Liver (tissue), 8 donors: ENCODE measurements at regions not wholly inside any gene's neighbourhood (a gene's known extent, or its start where the extent isn't known, plus 50 kb on each side); places are given as distances from the start of the nearest gene placed in this dataset.

Experiments
- DNase-seq: peaks from one replicate; pipeline ENCODE4 v3.0.0-alpha.2; 2017; ENCODE audit warnings: low spot score
- H3K27ac ChIP-seq, 2 donors: one replicate each; pipeline ENCODE4 v1.7.0; 2013; ENCODE audit warnings: inconsistent platforms in 2 of 2, low read length in 2 of 2, control low read depth in 1 of 2, low read depth in 1 of 2, mild to moderate bottlenecking in 1 of 2
- H3K27me3 ChIP-seq, 4 donors: one replicate each; pipeline versions ENCODE4 v1.6.1 to v1.7.0; 2013; ENCODE audit warnings: low read length in 3 of 4, inconsistent platforms in 1 of 4, mild to moderate bottlenecking in 1 of 4, moderate library complexity in 1 of 4; ENCODE audit not compliant: control insufficient read depth in 4 of 4, insufficient read depth in 4 of 4
- H3K36me3 ChIP-seq, 4 donors: one replicate each; pipeline versions ENCODE4 v1.6.1 to v1.7.0; 2013; ENCODE audit warnings: low read length in 3 of 4, mild to moderate bottlenecking in 3 of 4, low read depth in 1 of 4, moderate library complexity in 1 of 4; ENCODE audit not compliant: control insufficient read depth in 4 of 4, insufficient read depth in 3 of 4
- H3K4me1 ChIP-seq, 4 donors: one replicate each; pipeline versions ENCODE4 v1.6.1 to v1.7.0; 2013; ENCODE audit warnings: low read length in 3 of 4, mild to moderate bottlenecking in 3 of 4, moderate library complexity in 1 of 4; ENCODE audit not compliant: control insufficient read depth in 4 of 4, insufficient read depth in 4 of 4
- H3K4me3 ChIP-seq, 3 donors: one replicate each; pipeline versions ENCODE4 v1.6.1 to v1.7.0; 2013; ENCODE audit warnings: low read length in 3 of 3, control low read depth in 1 of 3, low read depth in 1 of 3, mild to moderate bottlenecking in 1 of 3
- H3K9ac ChIP-seq, 2 donors: one replicate each; pipeline ENCODE4 v1.7.0; 2013; ENCODE audit warnings: low read length in 2 of 2, mild to moderate bottlenecking in 2 of 2, moderate library complexity in 2 of 2, control low read depth in 1 of 2, low read depth in 1 of 2
- H3K9me3 ChIP-seq, 4 donors: one replicate each; pipeline versions ENCODE4 v1.6.1 to v1.7.0; 2013; ENCODE audit warnings: low read length in 3 of 4; ENCODE audit not compliant: control insufficient read depth in 4 of 4
- EGR1 ChIP-seq, 2 donors: IDR thresholded peaks; 2 replicates each; pipeline ENCODE4 v1.6.1; 2016 to 2018; ENCODE audit warnings: antibody characterized with exemption in 2 of 2, low read depth in 2 of 2
- FOXA1 ChIP-seq: IDR thresholded peaks from 2 replicates; pipeline ENCODE4 v1.6.1; 2016; ENCODE audit warnings: antibody characterized with exemption
- FOXA2 ChIP-seq: IDR thresholded peaks from 2 replicates; pipeline ENCODE4 v1.6.1; 2016; ENCODE audit warnings: antibody characterized with exemption
- GABPA ChIP-seq, 2 donors: IDR thresholded peaks in 1 of 2; conservative IDR thresholded peaks in 1 of 2; 2 replicates each; pipeline ENCODE4 v1.6.1; 2016; ENCODE audit warnings: antibody characterized with exemption in 2 of 2, mild to moderate bottlenecking in 1 of 2, moderate library complexity in 1 of 2
- HNF4A ChIP-seq, 2 donors: conservative IDR thresholded peaks; 2 replicates each; pipeline ENCODE4 v1.6.1; 2016; ENCODE audit warnings: antibody characterized with exemption in 2 of 2, mild to moderate bottlenecking in 2 of 2
- HNF4G ChIP-seq: IDR thresholded peaks from 2 replicates; pipeline ENCODE4 v1.6.1; 2016; ENCODE audit warnings: antibody characterized with exemption
- JUND ChIP-seq, 2 donors: IDR thresholded peaks; 2 replicates each; pipeline ENCODE4 v1.6.1; 2016; ENCODE audit warnings: antibody characterized with exemption in 2 of 2
- NR2F2 ChIP-seq: IDR thresholded peaks from 2 replicates; pipeline ENCODE4 v1.6.1; 2016; ENCODE audit warnings: antibody characterized with exemption
- RAD21 ChIP-seq, 2 donors: IDR thresholded peaks; 2 replicates each; pipeline ENCODE4 v1.6.1; 2016; ENCODE audit warnings: antibody characterized with exemption in 2 of 2, mild to moderate bottlenecking in 2 of 2
- RXRA ChIP-seq, 2 donors: IDR thresholded peaks; 2 replicates each; pipeline ENCODE4 v1.6.1; 2017 to 2018; ENCODE audit warnings: antibody characterized with exemption in 2 of 2, mild to moderate bottlenecking in 1 of 2
- TAF1 ChIP-seq: conservative IDR thresholded peaks from 2 replicates; pipeline ENCODE4 v1.6.1; 2016; ENCODE audit warnings: antibody characterized with exemption, mild to moderate bottlenecking
- YY1 ChIP-seq: IDR thresholded peaks from 2 replicates; pipeline ENCODE4 v1.6.1; 2016; ENCODE audit warnings: antibody characterized with exemption, mild to moderate bottlenecking
- WGBS: extraction: QIAGEN DNeasy Blood & Tissue Kit; methylation state at CpG from one replicate; pipeline ENCODE4 v1.1.7; 2013; 5-methylcytosine and 5-hydroxymethylcytosine counted together
- TF ChIP-seq, protein P1 (sequence below): IDR thresholded peaks from 2 replicates; pipeline ENCODE4 v1.6.1; 2016; ENCODE audit warnings: antibody characterized with exemption
- TF ChIP-seq, protein P2 (sequence below): IDR thresholded peaks from 2 replicates; pipeline ENCODE4 v1.6.1; 2016; ENCODE audit warnings: antibody characterized with exemption, mild to moderate bottlenecking
- TF ChIP-seq, protein P3 (sequence below): IDR thresholded peaks from 2 replicates; pipeline ENCODE4 v1.6.1; 2016; ENCODE audit warnings: antibody characterized with exemption
- TF ChIP-seq, protein P4 (sequence below): IDR thresholded peaks from 2 replicates; pipeline ENCODE4 v1.6.1; 2016; ENCODE audit warnings: antibody characterized with exemption
- TF ChIP-seq, protein P5 (sequence below): fragments of 150-350 bp; IDR thresholded peaks from 2 replicates; pipeline ENCODE4 v1.5.1; 2017; ENCODE audit warnings: improper control_type of control experiment, low read depth, low read length; ENCODE audit not compliant: missing input control
- donor health status: healthy.
- donor health status: healthy.
- donor health status: healthy.
- donor health status: healthy.
- donor health status: healthy.

DNA sequence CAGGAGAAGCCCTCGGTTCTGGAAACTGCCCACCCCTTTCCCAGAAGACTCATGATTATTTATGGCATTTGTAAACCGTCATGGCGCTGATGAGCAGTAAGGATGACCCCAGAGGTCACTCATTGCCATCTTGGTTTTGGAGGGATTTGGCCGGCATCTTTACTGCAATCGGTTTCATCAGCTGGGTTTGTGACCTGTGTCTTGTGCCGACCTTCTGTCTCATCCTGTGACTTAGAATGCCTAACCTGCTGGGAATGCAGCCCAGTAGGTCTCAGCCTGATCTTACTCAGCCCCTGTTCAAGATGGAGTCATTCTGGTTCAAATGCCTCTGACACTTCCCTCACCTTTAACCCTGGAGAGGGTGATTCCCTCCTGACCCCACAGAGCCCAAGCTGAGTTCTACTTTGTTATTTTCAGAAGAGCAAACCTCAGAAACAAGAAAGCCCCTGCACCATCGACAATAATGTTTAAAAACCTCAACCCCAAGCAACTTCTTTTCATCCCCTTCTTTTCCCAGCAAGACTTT is 105.5 kb upstream of the SFSWAP start:
- TF ChIP-seq, protein P1, sequence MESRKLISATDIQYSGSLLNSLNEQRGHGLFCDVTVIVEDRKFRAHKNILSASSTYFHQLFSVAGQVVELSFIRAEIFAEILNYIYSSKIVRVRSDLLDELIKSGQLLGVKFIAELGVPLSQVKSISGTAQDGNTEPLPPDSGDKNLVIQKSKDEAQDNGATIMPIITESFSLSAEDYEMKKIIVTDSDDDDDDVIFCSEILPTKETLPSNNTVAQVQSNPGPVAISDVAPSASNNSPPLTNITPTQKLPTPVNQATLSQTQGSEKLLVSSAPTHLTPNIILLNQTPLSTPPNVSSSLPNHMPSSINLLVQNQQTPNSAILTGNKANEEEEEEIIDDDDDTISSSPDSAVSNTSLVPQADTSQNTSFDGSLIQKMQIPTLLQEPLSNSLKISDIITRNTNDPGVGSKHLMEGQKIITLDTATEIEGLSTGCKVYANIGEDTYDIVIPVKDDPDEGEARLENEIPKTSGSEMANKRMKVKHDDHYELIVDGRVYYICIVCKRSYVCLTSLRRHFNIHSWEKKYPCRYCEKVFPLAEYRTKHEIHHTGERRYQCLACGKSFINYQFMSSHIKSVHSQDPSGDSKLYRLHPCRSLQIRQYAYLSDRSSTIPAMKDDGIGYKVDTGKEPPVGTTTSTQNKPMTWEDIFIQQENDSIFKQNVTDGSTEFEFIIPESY: no peak
- TF ChIP-seq FOXA2: no peak
- TF ChIP-seq, protein P2, sequence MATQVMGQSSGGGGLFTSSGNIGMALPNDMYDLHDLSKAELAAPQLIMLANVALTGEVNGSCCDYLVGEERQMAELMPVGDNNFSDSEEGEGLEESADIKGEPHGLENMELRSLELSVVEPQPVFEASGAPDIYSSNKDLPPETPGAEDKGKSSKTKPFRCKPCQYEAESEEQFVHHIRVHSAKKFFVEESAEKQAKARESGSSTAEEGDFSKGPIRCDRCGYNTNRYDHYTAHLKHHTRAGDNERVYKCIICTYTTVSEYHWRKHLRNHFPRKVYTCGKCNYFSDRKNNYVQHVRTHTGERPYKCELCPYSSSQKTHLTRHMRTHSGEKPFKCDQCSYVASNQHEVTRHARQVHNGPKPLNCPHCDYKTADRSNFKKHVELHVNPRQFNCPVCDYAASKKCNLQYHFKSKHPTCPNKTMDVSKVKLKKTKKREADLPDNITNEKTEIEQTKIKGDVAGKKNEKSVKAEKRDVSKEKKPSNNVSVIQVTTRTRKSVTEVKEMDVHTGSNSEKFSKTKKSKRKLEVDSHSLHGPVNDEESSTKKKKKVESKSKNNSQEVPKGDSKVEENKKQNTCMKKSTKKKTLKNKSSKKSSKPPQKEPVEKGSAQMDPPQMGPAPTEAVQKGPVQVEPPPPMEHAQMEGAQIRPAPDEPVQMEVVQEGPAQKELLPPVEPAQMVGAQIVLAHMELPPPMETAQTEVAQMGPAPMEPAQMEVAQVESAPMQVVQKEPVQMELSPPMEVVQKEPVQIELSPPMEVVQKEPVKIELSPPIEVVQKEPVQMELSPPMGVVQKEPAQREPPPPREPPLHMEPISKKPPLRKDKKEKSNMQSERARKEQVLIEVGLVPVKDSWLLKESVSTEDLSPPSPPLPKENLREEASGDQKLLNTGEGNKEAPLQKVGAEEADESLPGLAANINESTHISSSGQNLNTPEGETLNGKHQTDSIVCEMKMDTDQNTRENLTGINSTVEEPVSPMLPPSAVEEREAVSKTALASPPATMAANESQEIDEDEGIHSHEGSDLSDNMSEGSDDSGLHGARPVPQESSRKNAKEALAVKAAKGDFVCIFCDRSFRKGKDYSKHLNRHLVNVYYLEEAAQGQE: no peak
- TF ChIP-seq, protein P3, sequence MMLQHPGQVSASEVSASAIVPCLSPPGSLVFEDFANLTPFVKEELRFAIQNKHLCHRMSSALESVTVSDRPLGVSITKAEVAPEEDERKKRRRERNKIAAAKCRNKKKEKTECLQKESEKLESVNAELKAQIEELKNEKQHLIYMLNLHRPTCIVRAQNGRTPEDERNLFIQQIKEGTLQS: no peak
- DNase-seq: no peak
- peaks cover 0 to 3% (median 0%) of the 10 kb centered on the region in 4 donors for H3K27me3 ChIP-seq
- H3K27ac ChIP-seq: no peak overlapping the region
- 72% methylated on average over 7 of the region's 7 CpGs for WGBS
- H3K4me3 ChIP-seq: no peak overlapping the region
- no peaks in the 10 kb centered on the region for H3K4me1 ChIP-seq
- no peaks in the 10 kb centered on the region for H3K9me3 ChIP-seq
- H3K9ac ChIP-seq: no peak overlapping the region
- no peaks in the 10 kb centered on the region for H3K36me3 ChIP-seq

DNA sequence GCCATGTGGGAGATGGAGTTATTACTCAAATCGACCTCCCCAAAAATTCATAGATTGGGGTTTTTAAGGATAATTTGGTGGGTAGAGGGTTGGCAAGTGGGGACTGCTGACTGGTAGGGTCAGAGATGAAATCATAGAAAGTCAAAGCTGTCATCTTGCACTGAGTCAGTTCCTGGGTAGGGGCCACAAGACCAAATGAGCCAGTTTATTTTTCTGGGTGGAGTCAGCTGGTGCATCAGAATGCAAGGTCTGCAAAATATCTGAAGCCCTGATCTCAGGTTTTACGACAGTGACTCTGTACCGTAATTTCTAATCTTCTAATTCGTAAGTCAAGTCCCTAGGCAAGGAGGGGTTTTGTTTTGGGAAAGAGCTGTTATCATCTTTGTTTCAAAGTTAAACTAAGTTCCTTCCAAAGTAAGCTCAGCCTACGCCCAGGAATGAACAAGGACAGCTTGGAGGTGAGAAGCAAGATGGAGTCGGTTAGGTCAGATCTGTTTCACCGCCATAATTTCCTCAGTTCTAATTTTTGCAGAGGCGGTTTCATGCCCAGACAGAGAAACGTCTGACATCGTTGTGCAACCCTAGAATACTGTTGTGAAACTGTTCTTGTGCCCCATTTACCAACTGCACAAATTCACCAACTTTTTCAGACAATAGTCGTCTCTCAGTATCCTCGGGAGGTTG is 104.5 kb upstream of the SFSWAP start:
- Histone ChIP-seq H3K4me1 (no peaks in the 10 kb centered on the region), H3K9me3 (no peaks in the 10 kb centered on the region), H3K9ac (no peak overlapping the region), H3K27ac (no peak overlapping the region), H3K4me3 (no peak overlapping the region), H3K36me3 (no peaks in the 10 kb centered on the region), H3K27me3 (peaks cover 0 to 3% (median 0%) of the 10 kb centered on the region in 4 donors)
- DNase-seq: no peak
- WGBS: 72% methylated on average over 12 of the region's 12 CpGs
- no peak for TF ChIP-seq EGR1 (IDR thresholded peaks at IDR 0.05; ENCODE audit: low read depth in 2 of 2)
- TF ChIP-seq GABPA (IDR thresholded peaks at IDR 0.05 in 1 of 2, conservative IDR thresholded peaks at IDR 0.05 in 1 of 2): no peak
- TF ChIP-seq RAD21 (IDR thresholded peaks at IDR 0.05): no peak
- no peak for TF ChIP-seq HNF4A (conservative IDR thresholded peaks at IDR 0.05)
- TF ChIP-seq, protein P2: no peak
- TF ChIP-seq FOXA2: no peak
- TF ChIP-seq, protein P1: no peak
- no peak for TF ChIP-seq RXRA (IDR thresholded peaks at IDR 0.05)
- TF ChIP-seq FOXA1: no peak
- TF ChIP-seq TAF1: no peak
- no peak for TF ChIP-seq JUND (IDR thresholded peaks at IDR 0.05)
- TF ChIP-seq, protein P3: no peak
- no peak for TF ChIP-seq HNF4G
- TF ChIP-seq, protein P4, sequence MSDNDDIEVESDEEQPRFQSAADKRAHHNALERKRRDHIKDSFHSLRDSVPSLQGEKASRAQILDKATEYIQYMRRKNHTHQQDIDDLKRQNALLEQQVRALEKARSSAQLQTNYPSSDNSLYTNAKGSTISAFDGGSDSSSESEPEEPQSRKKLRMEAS: no peak
- TF ChIP-seq NR2F2: no peak
- no peak for TF ChIP-seq YY1
- TF ChIP-seq, protein P5, sequence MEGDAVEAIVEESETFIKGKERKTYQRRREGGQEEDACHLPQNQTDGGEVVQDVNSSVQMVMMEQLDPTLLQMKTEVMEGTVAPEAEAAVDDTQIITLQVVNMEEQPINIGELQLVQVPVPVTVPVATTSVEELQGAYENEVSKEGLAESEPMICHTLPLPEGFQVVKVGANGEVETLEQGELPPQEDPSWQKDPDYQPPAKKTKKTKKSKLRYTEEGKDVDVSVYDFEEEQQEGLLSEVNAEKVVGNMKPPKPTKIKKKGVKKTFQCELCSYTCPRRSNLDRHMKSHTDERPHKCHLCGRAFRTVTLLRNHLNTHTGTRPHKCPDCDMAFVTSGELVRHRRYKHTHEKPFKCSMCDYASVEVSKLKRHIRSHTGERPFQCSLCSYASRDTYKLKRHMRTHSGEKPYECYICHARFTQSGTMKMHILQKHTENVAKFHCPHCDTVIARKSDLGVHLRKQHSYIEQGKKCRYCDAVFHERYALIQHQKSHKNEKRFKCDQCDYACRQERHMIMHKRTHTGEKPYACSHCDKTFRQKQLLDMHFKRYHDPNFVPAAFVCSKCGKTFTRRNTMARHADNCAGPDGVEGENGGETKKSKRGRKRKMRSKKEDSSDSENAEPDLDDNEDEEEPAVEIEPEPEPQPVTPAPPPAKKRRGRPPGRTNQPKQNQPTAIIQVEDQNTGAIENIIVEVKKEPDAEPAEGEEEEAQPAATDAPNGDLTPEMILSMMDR: no peak
